Mesothelial cell of epicardium (in vitro differentiated cells): ENCODE measurements at regions not wholly inside any gene's neighbourhood (a gene's known extent, or its start where the extent isn't known, plus 50 kb on each side); places are given as distances from the start of the nearest gene placed in this dataset.

Experiments
- DNase-seq, 2 experiments: peaks; one replicate each; pipeline ENCODE4 v3.0.0; 2021; ENCODE audit warnings: low spot score in 2 of 2; ENCODE audit not compliant: unreplicated experiment in 2 of 2
- H3K27ac Mint-ChIP-seq: 2 replicates; pipeline ENCODE4 v1.8.0; 2021; ENCODE audit warnings: mixed read lengths
- H3K27me3 Mint-ChIP-seq: 2 replicates; pipeline ENCODE4 v1.8.0; 2021; ENCODE audit warnings: low read depth, mixed read lengths
- H3K36me3 Mint-ChIP-seq: 2 replicates; pipeline ENCODE4 v1.8.0; 2021; ENCODE audit warnings: mixed read lengths
- H3K4me1 Mint-ChIP-seq: 2 replicates; pipeline ENCODE4 v1.8.0; 2021; ENCODE audit warnings: mixed read lengths
- H3K4me3 Mint-ChIP-seq: 2 replicates; pipeline ENCODE4 v1.8.0; 2021; ENCODE audit warnings: mild to moderate bottlenecking, moderate library complexity, mixed read lengths
- H3K9me3 Mint-ChIP-seq: 2 replicates; pipeline ENCODE4 v1.8.0; 2021; ENCODE audit warnings: mixed read lengths
- TF ChIP-seq, protein P1 (sequence below): fragments of 200-600 bp; sonication (generic); IDR thresholded peaks from one replicate; pipeline ENCODE4 v1.5.0; 2021; ENCODE audit warnings: antibody characterized with exemption; ENCODE audit not compliant: unreplicated experiment

DNA sequence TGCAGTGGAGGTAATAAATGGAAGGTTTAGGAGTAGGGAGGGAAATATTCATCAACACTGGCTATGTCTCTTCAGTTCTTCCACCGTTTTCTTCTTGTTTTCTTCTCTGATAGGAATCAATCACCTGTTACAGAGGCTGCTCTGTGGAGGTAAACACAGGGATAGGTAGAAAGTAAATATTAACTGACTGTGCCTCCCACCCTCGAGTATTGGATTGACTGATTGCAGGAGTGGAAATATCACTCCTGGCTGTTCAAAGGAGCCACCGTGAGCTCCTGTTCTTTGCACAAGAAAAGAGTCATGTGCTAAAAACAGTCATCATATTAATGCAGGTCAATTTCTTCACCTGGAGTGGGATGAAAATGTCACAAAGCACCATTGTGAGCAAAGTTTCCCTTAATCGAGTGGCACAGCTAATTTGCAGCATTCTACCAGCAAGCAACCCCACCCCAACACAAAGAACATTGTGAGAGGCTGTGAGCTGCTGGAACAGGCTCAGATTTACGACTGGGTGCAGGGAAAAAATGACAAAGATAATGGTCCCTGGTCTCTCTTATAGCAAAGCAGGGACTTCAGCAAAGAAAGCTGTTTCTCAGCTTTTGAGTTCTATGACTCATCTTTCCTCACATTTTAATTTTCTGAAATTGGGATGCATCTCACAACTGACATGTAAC, 113.7 kb upstream of the TSPAN5 start:
- TF ChIP-seq, protein P1, sequence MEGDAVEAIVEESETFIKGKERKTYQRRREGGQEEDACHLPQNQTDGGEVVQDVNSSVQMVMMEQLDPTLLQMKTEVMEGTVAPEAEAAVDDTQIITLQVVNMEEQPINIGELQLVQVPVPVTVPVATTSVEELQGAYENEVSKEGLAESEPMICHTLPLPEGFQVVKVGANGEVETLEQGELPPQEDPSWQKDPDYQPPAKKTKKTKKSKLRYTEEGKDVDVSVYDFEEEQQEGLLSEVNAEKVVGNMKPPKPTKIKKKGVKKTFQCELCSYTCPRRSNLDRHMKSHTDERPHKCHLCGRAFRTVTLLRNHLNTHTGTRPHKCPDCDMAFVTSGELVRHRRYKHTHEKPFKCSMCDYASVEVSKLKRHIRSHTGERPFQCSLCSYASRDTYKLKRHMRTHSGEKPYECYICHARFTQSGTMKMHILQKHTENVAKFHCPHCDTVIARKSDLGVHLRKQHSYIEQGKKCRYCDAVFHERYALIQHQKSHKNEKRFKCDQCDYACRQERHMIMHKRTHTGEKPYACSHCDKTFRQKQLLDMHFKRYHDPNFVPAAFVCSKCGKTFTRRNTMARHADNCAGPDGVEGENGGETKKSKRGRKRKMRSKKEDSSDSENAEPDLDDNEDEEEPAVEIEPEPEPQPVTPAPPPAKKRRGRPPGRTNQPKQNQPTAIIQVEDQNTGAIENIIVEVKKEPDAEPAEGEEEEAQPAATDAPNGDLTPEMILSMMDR, result no peak
- H3K4me1 Mint-ChIP-seq, result no peaks in the 10 kb centered on the region
- H3K9me3 Mint-ChIP-seq, result peaks cover 15% of the 10 kb centered on the region

DNA sequence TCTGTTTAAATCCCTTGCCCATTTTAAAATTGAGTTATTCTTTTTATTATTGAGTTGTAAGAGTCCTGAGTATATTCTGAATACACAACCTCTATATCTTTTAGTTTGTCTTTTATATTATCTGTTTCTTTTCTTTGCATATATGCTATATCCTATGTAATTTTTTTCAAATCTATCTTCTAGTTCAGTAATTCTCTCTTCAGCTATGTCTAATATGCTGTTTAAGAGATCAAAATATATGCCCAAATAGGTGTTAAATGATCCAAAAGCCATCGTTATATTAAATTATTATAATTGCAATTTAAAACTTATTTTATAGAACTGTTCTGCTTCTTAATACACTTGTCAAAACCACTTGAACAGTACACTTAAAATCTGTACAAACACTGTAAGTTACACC, 107.4 kb upstream of the TSPAN5 start:
- TF ChIP-seq, protein P1, result no peak
- Mint-ChIP-seq H3K27me3 (no peaks in the 10 kb centered on the region), H3K4me1 (no peaks in the 10 kb centered on the region), H3K27ac (no peak overlapping the region), H3K36me3 (no peaks in the 10 kb centered on the region), H3K9me3 (peaks cover 24% of the 10 kb centered on the region), H3K4me3 (no peak overlapping the region)
- no peak for DNase-seq

More for the DNA sequence above, 113.7 kb upstream of the TSPAN5 start:
- no peak for DNase-seq
- Mint-ChIP-seq H3K27ac (no peak overlapping the region), H3K27me3 (no peaks in the 10 kb centered on the region), H3K4me3 (no peak overlapping the region), H3K36me3 (no peaks in the 10 kb centered on the region)

DNA sequence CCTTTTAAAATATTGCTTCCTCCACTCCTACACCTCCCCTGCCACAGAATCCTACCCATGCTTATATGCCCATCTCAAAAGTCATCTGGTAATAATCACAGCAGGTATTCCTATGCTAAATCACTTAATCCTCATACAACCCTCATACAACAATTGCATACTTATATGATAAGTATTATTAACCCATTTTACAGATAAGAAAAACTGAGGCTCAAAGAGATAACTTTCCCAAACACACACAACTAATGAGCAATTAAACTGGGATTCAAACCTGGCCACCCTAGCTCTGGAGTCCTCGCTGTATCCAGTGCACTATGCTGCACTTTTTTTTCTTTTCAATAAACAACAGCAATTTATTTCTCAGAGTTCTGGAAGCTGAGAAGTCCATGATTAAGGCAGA, 99.8 kb upstream of the TSPAN5 start:
- no peaks in the 10 kb centered on the region for H3K9me3 Mint-ChIP-seq
- no peak overlapping the region for H3K4me3 Mint-ChIP-seq
- no peaks in the 10 kb centered on the region for H3K36me3 Mint-ChIP-seq
- TF ChIP-seq, protein P1, result no peak
- DNase-seq, result no peak
- H3K27me3 Mint-ChIP-seq, result no peaks in the 10 kb centered on the region
- H3K27ac Mint-ChIP-seq, result no peak overlapping the region
- H3K4me1 Mint-ChIP-seq, result no peaks in the 10 kb centered on the region

DNA sequence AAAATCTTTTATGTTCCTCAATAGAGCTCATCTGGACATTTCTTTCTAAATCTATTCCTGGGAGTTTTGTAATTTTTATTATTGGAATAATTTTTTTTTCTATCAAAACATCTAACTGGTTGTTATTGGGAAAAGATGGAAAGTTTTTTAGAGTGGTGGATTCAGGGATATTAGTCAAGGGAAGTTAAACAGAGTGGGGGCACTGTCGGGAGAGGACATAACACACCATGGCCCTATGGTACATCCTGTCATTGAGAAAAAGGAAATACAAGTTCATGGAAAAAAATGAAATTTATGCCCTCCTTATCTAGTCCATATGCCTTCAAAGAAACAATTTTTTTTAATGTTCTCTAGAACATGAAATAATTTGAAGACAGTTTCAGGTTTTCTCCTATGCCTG, 96.3 kb upstream of the TSPAN5 start:
- Mint-ChIP-seq H3K4me1 (no peaks in the 10 kb centered on the region), H3K4me3 (no peak overlapping the region), H3K27me3 (no peaks in the 10 kb centered on the region), H3K27ac (no peak overlapping the region), H3K36me3 (no peaks in the 10 kb centered on the region), H3K9me3 (no peaks in the 10 kb centered on the region)
- DNase-seq, result no peak
- TF ChIP-seq, protein P1, result no peak

DNA sequence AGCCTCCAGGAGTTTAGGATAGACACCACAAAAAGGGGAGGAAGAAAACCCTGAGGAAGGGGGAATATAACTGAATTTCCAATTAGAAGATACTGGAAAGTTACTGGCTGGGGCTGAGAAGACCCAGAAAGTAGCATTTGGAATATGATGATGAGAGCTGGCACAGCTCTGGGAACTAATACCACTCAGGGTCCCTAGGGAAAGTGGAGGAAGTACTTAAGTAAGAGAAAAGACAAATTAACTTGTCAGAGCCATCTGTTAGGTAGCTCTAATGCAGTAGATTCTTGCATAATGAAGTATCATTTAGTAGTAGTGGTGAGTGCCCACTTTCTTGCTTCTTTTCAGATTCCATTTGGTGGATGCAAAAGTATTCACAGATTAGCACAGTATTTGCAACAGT, 90.8 kb upstream of the TSPAN5 start:
- no peaks in the 10 kb centered on the region for H3K36me3 Mint-ChIP-seq
- DNase-seq, result no peak
- H3K4me3 Mint-ChIP-seq, result no peak overlapping the region
- H3K27me3 Mint-ChIP-seq, result no peaks in the 10 kb centered on the region
- TF ChIP-seq, protein P1, result no peak
- no peaks in the 10 kb centered on the region for H3K9me3 Mint-ChIP-seq
- peaks cover 19% of the 10 kb centered on the region for H3K4me1 Mint-ChIP-seq
- H3K27ac Mint-ChIP-seq, result no peak overlapping the region

DNA sequence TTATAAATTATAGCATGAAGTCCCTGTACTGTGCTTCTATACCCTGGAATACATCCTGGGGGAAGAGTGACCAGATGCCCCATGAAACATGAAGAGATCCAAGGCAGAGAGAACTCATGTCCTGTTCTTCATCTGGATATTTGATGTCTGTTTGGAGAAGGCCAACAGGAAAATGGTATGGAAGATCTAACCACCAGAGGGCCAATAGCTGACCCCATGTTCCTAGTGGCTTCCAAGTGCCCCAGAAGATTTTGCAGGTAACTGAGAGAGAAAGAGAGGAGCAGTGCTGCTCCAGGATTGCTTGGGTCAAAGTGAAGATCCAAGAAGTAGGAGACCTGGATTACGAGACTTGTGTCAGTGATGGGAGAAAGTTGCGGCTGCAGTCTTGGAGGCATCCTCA, 90.2 kb upstream of the TSPAN5 start:
- peaks cover 23% of the 10 kb centered on the region for H3K4me1 Mint-ChIP-seq
- no peaks in the 10 kb centered on the region for H3K9me3 Mint-ChIP-seq
- no peaks in the 10 kb centered on the region for H3K36me3 Mint-ChIP-seq
- no peaks in the 10 kb centered on the region for H3K27me3 Mint-ChIP-seq
- no peak overlapping the region for H3K27ac Mint-ChIP-seq
- TF ChIP-seq, protein P1, result no peak
- H3K4me3 Mint-ChIP-seq, result no peak overlapping the region
- DNase-seq, result no peak
